ENCODE measurements at regions not wholly inside any gene's neighbourhood (a gene's known extent, or its start where the extent isn't known, plus 50 kb on each side); places are given as distances from the start of the nearest gene placed in this dataset.

GRCh38 chr2:238669581-238670080 lies 178.3 kb upstream of the TWIST2 start:
- TF ChIP-seq NR3C1 (IDR thresholded peaks at IDR 0.05) = no peak
- TF ChIP-seq, protein P1, sequence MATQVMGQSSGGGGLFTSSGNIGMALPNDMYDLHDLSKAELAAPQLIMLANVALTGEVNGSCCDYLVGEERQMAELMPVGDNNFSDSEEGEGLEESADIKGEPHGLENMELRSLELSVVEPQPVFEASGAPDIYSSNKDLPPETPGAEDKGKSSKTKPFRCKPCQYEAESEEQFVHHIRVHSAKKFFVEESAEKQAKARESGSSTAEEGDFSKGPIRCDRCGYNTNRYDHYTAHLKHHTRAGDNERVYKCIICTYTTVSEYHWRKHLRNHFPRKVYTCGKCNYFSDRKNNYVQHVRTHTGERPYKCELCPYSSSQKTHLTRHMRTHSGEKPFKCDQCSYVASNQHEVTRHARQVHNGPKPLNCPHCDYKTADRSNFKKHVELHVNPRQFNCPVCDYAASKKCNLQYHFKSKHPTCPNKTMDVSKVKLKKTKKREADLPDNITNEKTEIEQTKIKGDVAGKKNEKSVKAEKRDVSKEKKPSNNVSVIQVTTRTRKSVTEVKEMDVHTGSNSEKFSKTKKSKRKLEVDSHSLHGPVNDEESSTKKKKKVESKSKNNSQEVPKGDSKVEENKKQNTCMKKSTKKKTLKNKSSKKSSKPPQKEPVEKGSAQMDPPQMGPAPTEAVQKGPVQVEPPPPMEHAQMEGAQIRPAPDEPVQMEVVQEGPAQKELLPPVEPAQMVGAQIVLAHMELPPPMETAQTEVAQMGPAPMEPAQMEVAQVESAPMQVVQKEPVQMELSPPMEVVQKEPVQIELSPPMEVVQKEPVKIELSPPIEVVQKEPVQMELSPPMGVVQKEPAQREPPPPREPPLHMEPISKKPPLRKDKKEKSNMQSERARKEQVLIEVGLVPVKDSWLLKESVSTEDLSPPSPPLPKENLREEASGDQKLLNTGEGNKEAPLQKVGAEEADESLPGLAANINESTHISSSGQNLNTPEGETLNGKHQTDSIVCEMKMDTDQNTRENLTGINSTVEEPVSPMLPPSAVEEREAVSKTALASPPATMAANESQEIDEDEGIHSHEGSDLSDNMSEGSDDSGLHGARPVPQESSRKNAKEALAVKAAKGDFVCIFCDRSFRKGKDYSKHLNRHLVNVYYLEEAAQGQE (IDR thresholded peaks at IDR 0.05) = no peak
- no peak for TF ChIP-seq PHF8 (IDR thresholded peaks at IDR 0.05; ENCODE audit: borderline replicate concordance, low read depth)
- no peak for TF ChIP-seq CEBPB (IDR thresholded peaks at IDR 0.05)
- TF ChIP-seq, protein P2, sequence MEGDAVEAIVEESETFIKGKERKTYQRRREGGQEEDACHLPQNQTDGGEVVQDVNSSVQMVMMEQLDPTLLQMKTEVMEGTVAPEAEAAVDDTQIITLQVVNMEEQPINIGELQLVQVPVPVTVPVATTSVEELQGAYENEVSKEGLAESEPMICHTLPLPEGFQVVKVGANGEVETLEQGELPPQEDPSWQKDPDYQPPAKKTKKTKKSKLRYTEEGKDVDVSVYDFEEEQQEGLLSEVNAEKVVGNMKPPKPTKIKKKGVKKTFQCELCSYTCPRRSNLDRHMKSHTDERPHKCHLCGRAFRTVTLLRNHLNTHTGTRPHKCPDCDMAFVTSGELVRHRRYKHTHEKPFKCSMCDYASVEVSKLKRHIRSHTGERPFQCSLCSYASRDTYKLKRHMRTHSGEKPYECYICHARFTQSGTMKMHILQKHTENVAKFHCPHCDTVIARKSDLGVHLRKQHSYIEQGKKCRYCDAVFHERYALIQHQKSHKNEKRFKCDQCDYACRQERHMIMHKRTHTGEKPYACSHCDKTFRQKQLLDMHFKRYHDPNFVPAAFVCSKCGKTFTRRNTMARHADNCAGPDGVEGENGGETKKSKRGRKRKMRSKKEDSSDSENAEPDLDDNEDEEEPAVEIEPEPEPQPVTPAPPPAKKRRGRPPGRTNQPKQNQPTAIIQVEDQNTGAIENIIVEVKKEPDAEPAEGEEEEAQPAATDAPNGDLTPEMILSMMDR (IDR thresholded peaks at IDR 0.05) = no peak
- TF ChIP-seq HOXB13 (CRISPR knock-in tag; IDR thresholded peaks at IDR 0.05; ENCODE audit: low read depth) = no peak
- TF ChIP-seq, protein P3, sequence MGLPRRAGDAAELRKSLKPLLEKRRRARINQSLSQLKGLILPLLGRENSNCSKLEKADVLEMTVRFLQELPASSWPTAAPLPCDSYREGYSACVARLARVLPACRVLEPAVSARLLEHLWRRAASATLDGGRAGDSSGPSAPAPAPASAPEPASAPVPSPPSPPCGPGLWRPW (IDR thresholded peaks at IDR 0.05) = no peak
- no peak for TF ChIP-seq JUNB (IDR thresholded peaks at IDR 0.05)
- TF ChIP-seq RFX5 (IDR thresholded peaks at IDR 0.05) = no peak
- TF ChIP-seq ELK1 (IDR thresholded peaks at IDR 0.05; ENCODE audit: low read depth, low read length) = no peak
- TF ChIP-seq, protein P4, sequence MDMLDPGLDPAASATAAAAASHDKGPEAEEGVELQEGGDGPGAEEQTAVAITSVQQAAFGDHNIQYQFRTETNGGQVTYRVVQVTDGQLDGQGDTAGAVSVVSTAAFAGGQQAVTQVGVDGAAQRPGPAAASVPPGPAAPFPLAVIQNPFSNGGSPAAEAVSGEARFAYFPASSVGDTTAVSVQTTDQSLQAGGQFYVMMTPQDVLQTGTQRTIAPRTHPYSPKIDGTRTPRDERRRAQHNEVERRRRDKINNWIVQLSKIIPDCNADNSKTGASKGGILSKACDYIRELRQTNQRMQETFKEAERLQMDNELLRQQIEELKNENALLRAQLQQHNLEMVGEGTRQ (IDR thresholded peaks at IDR 0.05) = no peak
- TF ChIP-seq NPAS2 (CRISPR knock-in tag; IDR thresholded peaks at IDR 0.05; ENCODE audit: borderline replicate concordance) = no peak

All from A549 (cell line).